ENCODE measurements at regions not wholly inside any gene's neighbourhood (a gene's known extent, or its start where the extent isn't known, plus 50 kb on each side); places are given as distances from the start of the nearest gene placed in this dataset.

DNA sequence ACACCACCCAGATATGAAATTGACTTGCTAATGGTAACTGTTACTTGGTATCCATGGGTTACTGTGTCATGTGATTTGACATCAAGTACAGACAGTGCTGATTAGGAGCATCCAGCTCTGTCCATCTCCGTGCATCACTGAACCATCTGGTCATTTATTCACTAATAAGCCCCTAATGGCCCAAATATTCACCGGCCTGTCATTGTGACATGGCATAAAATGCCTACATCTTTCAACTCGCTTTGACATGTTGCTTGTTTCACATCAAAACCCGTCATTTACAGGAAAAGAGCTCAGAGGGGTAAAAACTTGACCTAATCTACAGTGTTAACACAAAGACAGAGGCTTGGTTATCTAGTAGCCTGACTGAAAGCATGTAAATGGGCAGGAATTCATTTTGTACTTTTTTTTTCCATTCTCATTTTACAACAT, 308.9 kb upstream of the ATP5MC3 start:
- Mint-ChIP-seq H3K4me3 (ENCODE audit: unreplicated experiment) (no peak overlapping the region), H3K27me3 (ENCODE audit: unreplicated experiment) (no peaks in the 10 kb centered on the region), H3K27ac (ENCODE audit: unreplicated experiment) (no peak overlapping the region), H3K4me1 (ENCODE audit: unreplicated experiment) (no peaks in the 10 kb centered on the region), H3K36me3 (ENCODE audit: unreplicated experiment) (no peaks in the 10 kb centered on the region), H3K9me3 (ENCODE audit: unreplicated experiment) (no peaks in the 10 kb centered on the region)
- no peak for DNase-seq (ENCODE audit: extremely low spot score, unreplicated experiment)
- no peak for TF ChIP-seq CTCF (IDR thresholded peaks at IDR 0.05)

- no peak for DNase-seq (ENCODE audit: extremely low spot score, unreplicated experiment)
- H3K9me3 Mint-ChIP-seq (ENCODE audit: unreplicated experiment): no peaks in the 10 kb centered on the region
- no peak overlapping the region for H3K27ac Mint-ChIP-seq (ENCODE audit: unreplicated experiment)
- no peaks in the 10 kb centered on the region for H3K36me3 Mint-ChIP-seq (ENCODE audit: unreplicated experiment)
- no peak overlapping the region for H3K4me3 Mint-ChIP-seq (ENCODE audit: unreplicated experiment)
- H3K4me1 Mint-ChIP-seq (ENCODE audit: unreplicated experiment): no peaks in the 10 kb centered on the region
- H3K27me3 Mint-ChIP-seq (ENCODE audit: unreplicated experiment): no peaks in the 10 kb centered on the region
- no peak for TF ChIP-seq CTCF (IDR thresholded peaks at IDR 0.05)
Observed at GRCh38 chr2:175478096-175478768, 296.7 kb upstream of the ATP5MC3 start.

- H3K27me3 Mint-ChIP-seq (ENCODE audit: unreplicated experiment): no peaks in the 10 kb centered on the region
- no peaks in the 10 kb centered on the region for H3K36me3 Mint-ChIP-seq (ENCODE audit: unreplicated experiment)
- no peak for DNase-seq (ENCODE audit: extremely low spot score, unreplicated experiment)
- H3K4me3 Mint-ChIP-seq (ENCODE audit: unreplicated experiment): no peak overlapping the region
- H3K9me3 Mint-ChIP-seq (ENCODE audit: unreplicated experiment): no peaks in the 10 kb centered on the region
- no peak overlapping the region for H3K27ac Mint-ChIP-seq (ENCODE audit: unreplicated experiment)
- no peak for TF ChIP-seq CTCF (IDR thresholded peaks at IDR 0.05)
- H3K4me1 Mint-ChIP-seq (ENCODE audit: unreplicated experiment): no peaks in the 10 kb centered on the region
Observed at GRCh38 chr2:175476948-175477347, 295.4 kb upstream of the ATP5MC3 start.

- Mint-ChIP-seq H3K9me3 (ENCODE audit: unreplicated experiment) (no peaks in the 10 kb centered on the region), H3K4me3 (ENCODE audit: unreplicated experiment) (no peak overlapping the region), H3K4me1 (ENCODE audit: unreplicated experiment) (no peaks in the 10 kb centered on the region), H3K36me3 (ENCODE audit: unreplicated experiment) (no peaks in the 10 kb centered on the region), H3K27me3 (ENCODE audit: unreplicated experiment) (no peaks in the 10 kb centered on the region), H3K27ac (ENCODE audit: unreplicated experiment) (no peak overlapping the region)
- no peak for DNase-seq (ENCODE audit: extremely low spot score, unreplicated experiment)
- no peak for TF ChIP-seq CTCF (IDR thresholded peaks at IDR 0.05)
Observed at GRCh38 chr2:175476374-175476773, 294.9 kb upstream of the ATP5MC3 start.

DNA sequence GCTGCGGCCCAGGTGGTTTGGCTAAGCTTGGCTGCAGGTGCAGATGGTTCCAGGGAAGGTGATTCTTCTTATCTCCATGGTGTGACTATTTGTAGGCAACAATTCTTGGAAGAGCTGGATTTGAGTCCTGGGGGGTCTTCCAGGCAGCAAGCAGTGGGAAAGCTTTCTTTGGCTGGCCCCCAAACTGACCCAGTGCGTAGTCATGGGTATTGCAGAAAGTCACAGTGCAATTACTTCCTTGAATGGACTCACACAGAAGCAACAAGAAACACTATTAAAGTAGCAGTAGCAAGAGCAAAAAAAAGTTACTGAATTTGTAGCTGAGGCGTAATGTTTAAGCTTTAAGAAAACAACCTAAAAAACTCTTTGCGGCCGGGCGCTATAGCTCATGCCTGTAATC, 293.6 kb upstream of the ATP5MC3 start:
- H3K4me1 Mint-ChIP-seq (ENCODE audit: unreplicated experiment): no peaks in the 10 kb centered on the region
- H3K4me3 Mint-ChIP-seq (ENCODE audit: unreplicated experiment): no peak overlapping the region
- H3K27ac Mint-ChIP-seq (ENCODE audit: unreplicated experiment): no peak overlapping the region
- no peak for TF ChIP-seq CTCF (IDR thresholded peaks at IDR 0.05)
- DNase-seq (ENCODE audit: extremely low spot score, unreplicated experiment): no peak
- no peaks in the 10 kb centered on the region for H3K9me3 Mint-ChIP-seq (ENCODE audit: unreplicated experiment)
- no peaks in the 10 kb centered on the region for H3K27me3 Mint-ChIP-seq (ENCODE audit: unreplicated experiment)
- no peaks in the 10 kb centered on the region for H3K36me3 Mint-ChIP-seq (ENCODE audit: unreplicated experiment)

All from osteocyte (in vitro differentiated cells).